Endothelial cell of umbilical vein (primary cell): ENCODE measurements at regions not wholly inside any gene's neighbourhood (a gene's known extent, or its start where the extent isn't known, plus 50 kb on each side); places are given as distances from the start of the nearest gene placed in this dataset.

Source experiments
- BruUV-seq: library from RNA; stranded (reverse); fragments of 400-500 nt; replicated peaks from 2 replicates; lab custom pipeline; 2021; lab: Mats Ljungman, UMichigan
- CTCF ChIA-PET: fragments of 300-600, 350-600 bp; sonication (Branson Sonifier 250); formaldehyde crosslinking; loops from one replicate; lab custom pipeline; 2021; ENCODE audit warnings: antibody characterized with exemption, inconsistent platforms; lab: Charles Lee
- POLR2A ChIA-PET: fragments of 300-600, 350-600 bp; sonication (Branson Sonifier 250); formaldehyde crosslinking; loops from one replicate; lab custom pipeline; 2021; ENCODE audit warnings: antibody characterized with exemption, inconsistent platforms; lab: Charles Lee
- DNase-seq: peaks from one replicate; pipeline ENCODE4 v3.0.0-alpha.2; 2011; ENCODE audit warnings: low read depth, low spot score
- FAIRE-seq: peaks from 2 replicates; lab custom pipeline; 2011; peaks lifted over from hg19 to GRCh38; lab: Jason Lieb, UNC
- H2AFZ ChIP-seq: 2 replicates; pipeline ENCODE4 v1.6.0; 2012; ENCODE audit warnings: low read depth, low read length, control low read depth, inconsistent platforms
- H3K27ac ChIP-seq: 2 replicates; pipeline ENCODE4 v1.5.1; 2011; ENCODE audit warnings: low read depth, mild to moderate bottlenecking, control low read depth, low read length, moderate library complexity; ENCODE audit not compliant: insufficient read depth
- H3K27me3 ChIP-seq, 2 experiments: 2 replicates each; pipeline versions ENCODE4 v1.6.0 to v1.6.1; 2011; ENCODE audit warnings: low read length in 2 of 2, mixed read lengths in 1 of 2; ENCODE audit not compliant: control insufficient read depth in 2 of 2, insufficient read depth in 2 of 2
- H3K36me3 ChIP-seq, 2 experiments: 2 replicates in 1 of 2; 3 replicates in 1 of 2; pipeline ENCODE4 v1.5.1; 2011; ENCODE audit warnings: low read length in 2 of 2, mild to moderate bottlenecking in 1 of 2, moderate library complexity in 1 of 2; ENCODE audit not compliant: control insufficient read depth in 2 of 2, insufficient read depth in 2 of 2; ENCODE audit errors: extremely low read depth in 1 of 2
- H3K4me1 ChIP-seq: 3 replicates; pipeline ENCODE4 v1.5.1; 2011; ENCODE audit warnings: mild to moderate bottlenecking, low read length; ENCODE audit not compliant: control insufficient read depth, insufficient read depth; ENCODE audit errors: extremely low read depth
- H3K4me2 ChIP-seq: 2 replicates; pipeline ENCODE4 v1.6.1; 2011; ENCODE audit warnings: low read length, control low read depth, mixed read lengths; ENCODE audit not compliant: insufficient read depth
- H3K4me3 ChIP-seq, 3 experiments: fragments of 200-600 bp in 1 of 3; sonication (generic), shearing (Covaris generic) in 1 of 3; replicated peaks in 1 of 3; 2 replicates each; pipeline ENCODE4 v1.5.1; 2011 to 2016; ENCODE audit warnings: control low read depth in 3 of 3, low read length in 3 of 3, mild to moderate bottlenecking in 2 of 3, inconsistent platforms in 1 of 3, low read depth in 1 of 3, moderate library complexity in 1 of 3; ENCODE audit not compliant: insufficient read depth in 1 of 3
- H3K79me2 ChIP-seq: 2 replicates; pipeline ENCODE4 v1.6.0; 2012; ENCODE audit warnings: low read length, inconsistent platforms; ENCODE audit not compliant: control insufficient read depth, insufficient read depth
- H3K9ac ChIP-seq: replicated peaks from 2 replicates; pipeline ENCODE3; 2011; ENCODE audit warnings: low read length, control low read depth; ENCODE audit not compliant: insufficient read depth; ENCODE audit errors: extremely low read depth
- H3K9me1 ChIP-seq: replicated peaks from 3 replicates; pipeline ENCODE4 v1.6.0; 2011; ENCODE audit warnings: mild to moderate bottlenecking, low read length; ENCODE audit not compliant: control insufficient read depth, insufficient read depth; ENCODE audit errors: extremely low read depth
- H3K9me3 ChIP-seq: replicated peaks from 2 replicates; pipeline ENCODE4 v1.5.1; 2012; ENCODE audit warnings: low read length, inconsistent platforms; ENCODE audit not compliant: control insufficient read depth, insufficient read depth
- H4K20me1 ChIP-seq: replicated peaks from 2 replicates; pipeline ENCODE3; 2011; ENCODE audit warnings: mild to moderate bottlenecking, low read length; ENCODE audit not compliant: control insufficient read depth, insufficient read depth; ENCODE audit errors: extremely low read depth
- EZH2 ChIP-seq: IDR thresholded peaks from 2 replicates; pipeline ENCODE4 v1.6.1; 2012; ENCODE audit warnings: borderline replicate concordance, low read depth, mild to moderate bottlenecking, moderate library complexity, low read length, inconsistent platforms; ENCODE audit not compliant: severe bottlenecking
- FOS ChIP-seq: IDR thresholded peaks from 2 replicates; pipeline ENCODE4 v1.6.1; 2011; ENCODE audit warnings: mild to moderate bottlenecking, low read length, moderate library complexity, borderline replicate concordance; ENCODE audit not compliant: insufficient read depth
- GATA2 ChIP-seq: IDR thresholded peaks from 2 replicates; pipeline ENCODE4 v1.7.0; 2011; ENCODE audit warnings: low read depth, mild to moderate bottlenecking, moderate library complexity, mixed read lengths, low read length; ENCODE audit not compliant: insufficient read length, insufficient read depth
- MYC ChIP-seq: IDR thresholded peaks from one replicate; pipeline ENCODE4 v1.6.1; 2011; ENCODE audit warnings: mild to moderate bottlenecking, low read depth, low read length
- POLR2A ChIP-seq: IDR thresholded peaks from 2 replicates; pipeline ENCODE4 v1.6.1; 2012; ENCODE audit warnings: low read depth, mild to moderate bottlenecking, control low read depth, low read length
- dilution Hi-C: fragments of 300-500 bp; cut with MboI; formaldehyde crosslinking; loops from one replicate; pipeline ENCODE4 v1.15.0; 2019; ENCODE audit warnings: low sequenced_read_pairs; ENCODE audit not compliant: extremely low pct_ligation_motif_present
- intact Hi-C: fragments of 100-400 bp; cut with micrococcal nuclease; formaldehyde crosslinking; loops from one replicate; pipeline ENCODE4 v1.10.0; 2022
- TF ChIP-seq, protein P1 (sequence below): IDR thresholded peaks from 2 replicates; pipeline ENCODE4 v1.6.1; 2011; ENCODE audit not compliant: insufficient read depth, insufficient read length

DNA sequence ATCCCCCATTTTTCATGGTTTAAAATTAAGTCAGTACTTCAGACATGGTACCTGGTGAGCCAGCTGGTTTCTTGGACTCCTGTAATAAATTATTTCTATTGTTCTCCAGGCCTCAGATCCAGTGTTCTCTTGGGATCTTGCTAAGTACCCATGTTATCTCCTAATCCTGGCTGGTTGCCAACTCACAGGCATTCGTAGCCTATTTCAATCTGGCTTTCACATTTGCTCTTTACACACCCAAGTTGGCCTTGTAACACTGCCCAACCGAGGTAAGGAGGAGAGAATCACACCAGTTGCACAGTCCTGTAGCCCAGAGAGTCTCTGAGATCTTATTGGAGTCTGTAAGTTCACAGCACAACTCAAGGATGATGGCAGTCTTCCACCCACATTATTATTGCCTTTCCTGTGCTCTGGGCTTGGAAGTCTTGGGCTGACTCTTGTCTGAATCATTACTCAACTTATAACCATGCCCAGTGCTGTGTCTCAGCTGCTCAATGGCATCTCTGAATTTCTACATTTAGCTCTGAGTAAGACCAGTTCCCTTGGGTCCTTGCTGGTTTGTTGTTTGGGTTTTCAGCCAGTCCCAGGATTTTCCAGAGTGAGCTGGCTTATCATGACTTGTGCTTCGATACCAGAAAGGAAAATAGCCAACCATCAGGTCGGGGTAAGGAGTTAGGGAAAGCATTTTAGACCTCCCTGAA lies 76.6 kb upstream of the KLF12 start:
- Histone ChIP-seq H2AFZ (peak overlapping the region; percentile 91), H3K36me3 (no peaks in the 10 kb centered on the region), H3K4me3 (no peak overlapping the region), H3K4me2 (no peak overlapping the region), H4K20me1 (no peaks in the 10 kb centered on the region), H3K4me1 (no peaks in the 10 kb centered on the region), H3K27me3 (no peaks in the 10 kb centered on the region), H3K9ac (no peak overlapping the region), H3K9me3 (no peaks in the 10 kb centered on the region), H3K9me1 (no peaks in the 10 kb centered on the region), H3K79me2 (no peaks in the 10 kb centered on the region), H3K27ac (no peak overlapping the region)
- intact Hi-C loops (no loop called here), dilution Hi-C loops (no loop called here)
- ChIA-PET CTCF (interaction anchor here (1.6 kb wide), 1 partner anchor 31 kb away, joined by 4 read pairs; no protein-coding TSS in a partner anchor), POLR2A (no interaction called here)
- BruUV-seq = no TSS peak
- no peak for TF ChIP-seq EZH2
- no peak for TF ChIP-seq POLR2A
- TF ChIP-seq, protein P1, sequence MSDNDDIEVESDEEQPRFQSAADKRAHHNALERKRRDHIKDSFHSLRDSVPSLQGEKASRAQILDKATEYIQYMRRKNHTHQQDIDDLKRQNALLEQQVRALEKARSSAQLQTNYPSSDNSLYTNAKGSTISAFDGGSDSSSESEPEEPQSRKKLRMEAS = no peak
- peak; percentile 54 for TF ChIP-seq FOS
- TF ChIP-seq GATA2 = peak; percentile 40
- TF ChIP-seq MYC = no peak
- DNase-seq (peak; percentile 43), FAIRE-seq (no peak)

DNA sequence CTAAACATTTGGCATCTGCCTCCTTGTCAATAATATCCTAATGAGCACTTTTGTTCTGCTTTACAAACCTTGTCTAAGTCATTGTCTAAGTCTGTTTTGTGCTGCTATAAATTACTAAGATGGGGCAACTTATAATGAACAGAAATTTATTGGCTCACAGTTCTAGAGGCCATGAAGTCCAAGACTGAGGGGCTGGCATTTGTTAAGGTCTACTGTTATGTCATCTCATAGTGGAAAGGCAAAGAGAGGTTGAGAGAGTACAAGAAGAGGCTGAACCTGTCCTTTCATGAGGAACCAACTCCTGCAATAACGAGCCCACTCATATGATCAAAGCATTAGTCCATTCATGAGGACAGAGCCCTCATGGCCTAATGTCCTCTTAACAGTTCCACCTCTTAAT lies 72.7 kb upstream of the KLF12 start:
- ChIA-PET POLR2A (no interaction called here), CTCF (no interaction called here)
- H3K79me2 ChIP-seq = no peaks in the 10 kb centered on the region
- no peaks in the 10 kb centered on the region for H3K4me1 ChIP-seq
- H3K36me3 ChIP-seq = no peaks in the 10 kb centered on the region
- H3K4me2 ChIP-seq = no peak overlapping the region
- dilution Hi-C loops (no loop called here), intact Hi-C loops (no loop called here)
- H3K9ac ChIP-seq = no peak overlapping the region
- H3K9me3 ChIP-seq = no peaks in the 10 kb centered on the region
- no peak overlapping the region for H3K27ac ChIP-seq
- H4K20me1 ChIP-seq = no peaks in the 10 kb centered on the region
- FAIRE-seq = no peak
- H3K9me1 ChIP-seq = no peaks in the 10 kb centered on the region
- H2AFZ ChIP-seq = no peak overlapping the region
- TF ChIP-seq EZH2 = no peak
- no peak for DNase-seq
- no TSS peak for BruUV-seq
- no peaks in the 10 kb centered on the region for H3K27me3 ChIP-seq
- H3K4me3 ChIP-seq = no peak overlapping the region
